Activated CD8-positive, alpha-beta T cell treated with anti-CD3 and anti-CD28 coated beads, Interleukin-2, amount 10 ng/mL, durations not matched to agents 7 days and 5 days (primary cell): ENCODE measurements at regions not wholly inside any gene's neighbourhood (a gene's known extent, or its start where the extent isn't known, plus 50 kb on each side); places are given as distances from the start of the nearest gene placed in this dataset.
A peak's percentile ranks its signal among the peaks of the same experiment; 100 is the strongest.
"Not testable (repeated sequence)": the region's sequence is repeated elsewhere in the genome, so short reads cannot be mapped to it uniquely, and the experiment has no call there.

Experiments
- ATAC-seq: fragments of 150-1000 bp; cut with Tn5 transposase; one replicate; pipeline ENCODE4 v1.10.0; 2021; ENCODE audit warnings: moderate library complexity
- CTCF ChIA-PET: fragments of 350-600 bp; sonication (Branson Sonifier 250); formaldehyde crosslinking; loops from one replicate; lab custom pipeline; 2021; ENCODE audit warnings: antibody characterized with exemption; lab: Charles Lee
- POLR2A ChIA-PET: fragments of 350-600 bp; sonication (Branson Sonifier 250); formaldehyde crosslinking; loops from one replicate; lab custom pipeline; 2021; ENCODE audit warnings: antibody characterized with exemption; lab: Charles Lee
- DNase-seq: peaks from one replicate; pipeline ENCODE4 v3.0.0-alpha.2; 2020
- H3K27ac Mint-ChIP-seq: one replicate; pipeline ENCODE4 v1.8.0; 2021; ENCODE audit warnings: mild to moderate bottlenecking, mixed read lengths
- H3K27me3 Mint-ChIP-seq: one replicate; pipeline ENCODE4 v1.8.0; 2021; ENCODE audit warnings: low read depth, mixed read lengths
- H3K36me3 Mint-ChIP-seq: one replicate; pipeline ENCODE4 v1.8.0; 2021; ENCODE audit warnings: low read depth, mixed read lengths
- H3K4me1 Mint-ChIP-seq: one replicate; pipeline ENCODE4 v1.8.0; 2021; ENCODE audit warnings: low read depth, mixed read lengths
- H3K4me3 Mint-ChIP-seq: one replicate; pipeline ENCODE4 v1.8.0; 2021; ENCODE audit warnings: mild to moderate bottlenecking, mixed read lengths
- H3K9me3 Mint-ChIP-seq: one replicate; pipeline ENCODE4 v1.8.0; 2022; ENCODE audit warnings: mixed read lengths; ENCODE audit not compliant: insufficient read depth

DNA sequence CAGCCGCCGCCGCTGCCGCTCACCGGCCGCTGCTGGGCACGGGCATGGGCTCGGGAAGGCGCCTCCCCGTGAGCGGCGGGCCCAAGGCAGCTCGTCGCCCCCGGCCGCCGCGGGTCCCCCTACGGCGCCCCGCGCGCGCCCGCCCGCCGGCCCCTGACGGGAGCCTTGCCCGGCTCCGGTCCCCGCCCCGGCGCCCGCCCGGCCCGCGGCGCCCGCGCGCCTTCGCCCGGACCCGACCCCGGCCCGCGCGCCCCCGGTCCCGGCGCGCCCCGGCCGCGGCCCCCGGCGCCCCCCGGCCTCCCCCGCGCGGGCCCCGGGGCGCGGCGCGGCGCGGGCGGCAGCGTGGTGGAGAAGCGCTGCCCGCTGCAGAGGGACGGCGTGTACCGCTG lies 177.7 kb downstream of the OR4M2 start:
- Mint-ChIP-seq H3K4me1 (peaks cover 35% of the 10 kb centered on the region), H3K27me3 (peaks cover 6% of the 10 kb centered on the region), H3K27ac (no peak overlapping the region), H3K36me3 (no peaks in the 10 kb centered on the region), H3K9me3 (no peaks in the 10 kb centered on the region), H3K4me3 (no peak overlapping the region)
- POLR2A ChIA-PET, result no interaction called here
- ATAC-seq, result no peak
- no peak for DNase-seq
- CTCF ChIA-PET, result no interaction called here

- H3K27me3 Mint-ChIP-seq, result peaks cover 6% of the 10 kb centered on the region
- no peaks in the 10 kb centered on the region for H3K9me3 Mint-ChIP-seq
- ATAC-seq, result no peak
- H3K4me1 Mint-ChIP-seq, result peaks cover 34% of the 10 kb centered on the region
- H3K36me3 Mint-ChIP-seq, result no peaks in the 10 kb centered on the region
- CTCF ChIA-PET, result no interaction called here
- DNase-seq, result no peak
- H3K4me3 Mint-ChIP-seq, result no peak overlapping the region
- no peak overlapping the region for H3K27ac Mint-ChIP-seq
- POLR2A ChIA-PET, result no interaction called here
Measured at GRCh38 chr15:22258398-22259150, 178.2 kb downstream of the OR4M2 start.

DNA sequence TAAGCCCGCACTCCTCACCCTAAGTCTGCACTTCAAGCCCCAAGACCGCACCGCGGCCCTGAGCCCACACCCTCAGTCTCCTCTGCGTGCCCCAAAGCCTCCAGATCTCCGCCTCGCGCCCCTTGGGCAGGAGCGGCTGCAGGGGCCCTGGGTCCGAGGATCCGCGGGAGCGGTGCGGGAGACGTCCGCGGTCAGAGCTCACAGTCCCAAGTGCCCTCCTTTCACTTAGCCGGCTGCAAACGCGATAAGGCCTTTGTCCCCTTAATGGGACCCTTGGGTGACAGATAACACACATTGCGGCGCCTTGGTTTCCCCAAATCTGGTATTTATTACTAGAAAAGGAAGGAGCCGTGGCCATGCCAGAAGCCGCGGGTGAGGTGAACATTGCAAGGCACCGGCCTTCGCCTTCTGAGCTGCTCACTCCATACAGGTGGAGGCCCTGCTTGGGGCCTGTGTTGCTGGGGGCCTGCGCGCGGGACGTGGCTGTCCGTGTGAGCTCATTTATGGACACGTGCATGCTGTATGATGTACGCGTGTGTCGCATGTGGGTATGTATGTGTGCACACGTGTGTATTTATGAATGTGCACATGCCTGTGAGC lies 178.9 kb downstream of the OR4M2 start:
- H3K4me1 Mint-ChIP-seq, result peaks cover 27% of the 10 kb centered on the region
- DNase-seq, ATAC-seq, H3K9me3 Mint-ChIP-seq, POLR2A ChIA-PET, H3K27ac Mint-ChIP-seq, H3K36me3 Mint-ChIP-seq, CTCF ChIA-PET, H3K27me3 Mint-ChIP-seq, H3K4me3 Mint-ChIP-seq: not testable (repeated sequence)

GRCh38 chr15:22259881-22260421 lies 179.6 kb downstream of the OR4M2 start:
- peak; percentile 23 for DNase-seq
- POLR2A ChIA-PET, result no interaction called here
- Mint-ChIP-seq H3K36me3 (no peaks in the 10 kb centered on the region), H3K9me3 (no peaks in the 10 kb centered on the region), H3K4me1 (peaks cover 21% of the 10 kb centered on the region), H3K27me3 (peaks cover 4% of the 10 kb centered on the region), H3K27ac (peak overlapping the region; percentile 82), H3K4me3 (peak overlapping the region; percentile 44)
- CTCF ChIA-PET, result interaction anchor here (1.4 to 2.0 kb wide), 3 partner anchors 37 to 1903 kb away, joined by 3 to 8 read pairs (median 5); no protein-coding TSS in a partner anchor
- peak; percentile 55 for ATAC-seq

DNA sequence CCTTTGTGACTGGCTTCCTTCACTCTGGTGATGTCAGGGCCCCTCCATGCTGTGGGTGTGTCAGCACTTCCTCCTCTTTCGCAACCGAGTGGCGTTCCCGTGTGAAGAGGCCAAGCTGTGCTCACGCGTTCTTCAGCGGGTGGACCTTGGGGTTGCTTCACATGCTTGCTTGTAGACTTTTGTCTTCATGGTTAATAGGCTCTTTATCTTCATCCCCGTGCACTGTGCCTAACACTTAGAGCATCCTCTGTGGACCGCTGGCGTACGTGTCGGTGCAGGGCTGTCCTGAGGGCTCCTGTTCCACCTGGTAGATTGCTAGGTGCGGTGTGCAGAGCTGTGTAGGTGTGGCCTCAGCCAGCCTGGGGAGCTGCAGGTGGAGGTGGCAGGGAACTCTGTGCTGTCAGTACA lies 182.3 kb downstream of the OR4M2 start:
- ChIA-PET CTCF (no interaction called here), POLR2A (no interaction called here)
- Mint-ChIP-seq H3K4me1 (peaks cover 20% of the 10 kb centered on the region), H3K27ac (no peak overlapping the region), H3K36me3 (no peaks in the 10 kb centered on the region), H3K9me3 (no peaks in the 10 kb centered on the region), H3K27me3 (peaks cover 2% of the 10 kb centered on the region), H3K4me3 (no peak overlapping the region)
- DNase-seq (peak; percentile 22), ATAC-seq (no peak)

DNA sequence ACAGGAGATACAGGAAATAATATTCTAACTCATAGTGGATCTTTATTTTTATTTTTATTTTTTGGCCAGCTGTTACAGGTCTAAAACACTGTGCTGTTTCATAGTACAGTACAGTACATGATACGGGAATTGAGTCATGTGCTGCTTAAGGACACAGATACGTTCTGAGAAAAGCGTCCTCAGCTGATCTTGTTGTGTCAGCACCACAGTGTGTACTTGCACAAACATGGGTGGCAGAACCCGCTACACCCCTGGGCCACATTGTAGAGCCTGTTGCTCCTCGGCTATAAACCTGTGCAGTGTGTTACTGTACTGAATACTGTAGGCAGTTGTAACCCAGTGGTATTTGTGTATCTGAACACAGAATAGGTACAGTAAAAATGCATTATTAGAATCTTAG lies 183.4 kb downstream of the OR4M2 start:
- Mint-ChIP-seq H3K4me1 (peaks cover 20% of the 10 kb centered on the region), H3K27ac (no peak overlapping the region), H3K27me3 (peaks cover 2% of the 10 kb centered on the region), H3K4me3 (no peak overlapping the region), H3K36me3 (no peaks in the 10 kb centered on the region), H3K9me3 (no peaks in the 10 kb centered on the region)
- no peak for DNase-seq
- no peak for ATAC-seq
- ChIA-PET POLR2A (no interaction called here), CTCF (interaction anchor here (2.2 kb wide), 1 partner anchor 41 kb away, joined by 9 read pairs; no protein-coding TSS in a partner anchor)

GRCh38 chr15:22264272-22264671 lies 183.9 kb downstream of the OR4M2 start:
- H3K4me3 Mint-ChIP-seq, ATAC-seq, H3K36me3 Mint-ChIP-seq, H3K27me3 Mint-ChIP-seq, POLR2A ChIA-PET, H3K27ac Mint-ChIP-seq, H3K9me3 Mint-ChIP-seq, DNase-seq: not testable (repeated sequence)
- CTCF ChIA-PET, result interaction anchor here (2.2 kb wide), 1 partner anchor 41 kb away, joined by 9 read pairs; no protein-coding TSS in a partner anchor
- peaks cover 20% of the 10 kb centered on the region for H3K4me1 Mint-ChIP-seq

GRCh38 chr15:22265056-22265945 lies 185.0 kb downstream of the OR4M2 start:
- CTCF ChIA-PET, result interaction anchor here (2.2 kb wide), 1 partner anchor 42 kb away, joined by 9 read pairs; no protein-coding TSS in a partner anchor
- DNase-seq, result no peak
- H3K27ac Mint-ChIP-seq, result no peak overlapping the region

DNA sequence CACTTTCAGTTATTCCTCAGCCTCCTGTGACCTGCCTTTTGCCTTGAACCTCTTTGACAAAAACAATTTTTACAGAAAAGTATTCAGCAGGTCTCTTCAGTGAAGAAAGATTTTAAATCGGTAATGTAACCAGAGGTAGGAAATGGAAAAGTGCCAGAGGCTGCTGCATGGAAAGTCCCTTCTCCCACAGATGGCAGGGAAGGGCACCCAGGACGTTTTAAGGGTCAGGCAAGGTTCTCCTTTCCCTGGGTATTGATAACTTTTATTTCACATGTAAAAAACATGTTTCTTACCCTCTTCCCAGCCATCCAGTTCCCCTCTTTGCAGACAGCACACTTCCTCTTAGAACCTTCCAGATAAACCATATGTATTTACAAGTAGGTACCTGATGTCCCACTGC lies 185.6 kb downstream of the OR4M2 start:
- H3K36me3 Mint-ChIP-seq, result no peaks in the 10 kb centered on the region
- no peak overlapping the region for H3K27ac Mint-ChIP-seq
- no peaks in the 10 kb centered on the region for H3K27me3 Mint-ChIP-seq
- H3K9me3 Mint-ChIP-seq, result no peaks in the 10 kb centered on the region
- ATAC-seq, result no peak
- peaks cover 4% of the 10 kb centered on the region for H3K4me1 Mint-ChIP-seq
- no peak overlapping the region for H3K4me3 Mint-ChIP-seq
- POLR2A ChIA-PET, result no interaction called here
- CTCF ChIA-PET, result no interaction called here
- no peak for DNase-seq

More at GRCh38 chr15:22265056-22265945, 185.0 kb downstream of the OR4M2 start:
- Mint-ChIP-seq H3K4me1 (peaks cover 9% of the 10 kb centered on the region), H3K36me3 (no peaks in the 10 kb centered on the region), H3K27me3 (peaks cover 2% of the 10 kb centered on the region), H3K9me3 (no peaks in the 10 kb centered on the region), H3K4me3 (no peak overlapping the region)
- POLR2A ChIA-PET, result no interaction called here
- peak; percentile 13 for ATAC-seq

- Mint-ChIP-seq H3K4me3 (no peak overlapping the region), H3K27me3 (no peaks in the 10 kb centered on the region), H3K27ac (no peak overlapping the region), H3K36me3 (no peaks in the 10 kb centered on the region), H3K4me1 (no peaks in the 10 kb centered on the region), H3K9me3 (no peaks in the 10 kb centered on the region)
- ATAC-seq (no peak), DNase-seq (no peak)
- CTCF ChIA-PET, result no interaction called here
- POLR2A ChIA-PET, result no interaction called here
Measured at GRCh38 chr15:22267761-22268160, 187.4 kb downstream of the OR4M2 start.

GRCh38 chr15:22268201-22268600 lies 187.9 kb downstream of the OR4M2 start:
- DNase-seq, H3K4me1 Mint-ChIP-seq, ATAC-seq, POLR2A ChIA-PET, H3K27me3 Mint-ChIP-seq, H3K27ac Mint-ChIP-seq, H3K9me3 Mint-ChIP-seq, CTCF ChIA-PET, H3K36me3 Mint-ChIP-seq, H3K4me3 Mint-ChIP-seq: not testable (repeated sequence)
